HG02885 (cell line): ENCODE measurements at regions not wholly inside any gene's neighbourhood (a gene's known extent, or its start where the extent isn't known, plus 50 kb on each side); places are given as distances from the start of the nearest gene placed in this dataset.
"Not testable (repeated sequence)": the region's sequence is repeated elsewhere in the genome, so short reads cannot be mapped to it uniquely, and the experiment has no call there.

ENCODE experiments used
- ATAC-seq: cut with Tn5 transposase; IDR thresholded peaks from one replicate; pipeline ENCODE4 v1.9.1; 2021; ENCODE audit warnings: mild to moderate bottlenecking; ENCODE audit not compliant: unreplicated experiment, poor library complexity

DNA sequence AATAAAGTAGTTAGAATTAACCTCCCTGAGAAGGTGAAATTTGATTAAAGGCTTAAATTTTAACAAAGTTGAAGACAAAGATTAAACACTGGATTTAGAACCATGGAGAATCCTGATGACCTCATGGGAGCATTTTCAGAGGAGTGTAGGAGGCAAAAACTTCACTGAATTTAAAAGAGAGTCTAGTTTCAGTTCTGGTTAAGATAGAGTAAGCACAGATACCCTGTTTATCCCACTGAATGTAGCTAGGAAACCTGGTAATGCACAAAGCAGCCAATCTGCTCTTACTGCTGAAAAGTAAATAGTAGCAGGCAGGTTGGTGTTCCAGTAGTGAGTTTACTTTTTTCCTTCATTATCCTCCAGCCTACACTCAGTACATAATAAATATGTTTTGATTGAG, 654.9 kb upstream of the SYT4 start:
- no peak for ATAC-seq

DNA sequence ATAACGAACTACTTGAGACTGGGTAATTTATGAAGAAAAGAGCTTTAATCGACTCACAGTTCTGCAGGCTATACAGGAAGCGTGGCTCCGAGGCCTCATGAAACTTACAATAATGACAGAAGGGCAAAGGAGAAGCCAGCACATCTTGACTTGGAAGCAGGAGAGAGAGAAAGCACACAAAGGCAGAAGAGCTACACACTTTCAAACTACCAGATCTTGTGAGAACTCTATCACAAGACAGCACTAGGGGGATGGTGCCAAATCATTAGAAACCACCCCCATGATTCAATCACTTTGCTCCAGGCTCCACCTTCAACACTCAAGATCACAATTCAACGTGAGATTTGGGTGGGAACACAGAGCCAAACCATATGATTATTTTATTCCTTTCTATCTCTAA, 655.9 kb upstream of the SYT4 start:
- no peak for ATAC-seq

DNA sequence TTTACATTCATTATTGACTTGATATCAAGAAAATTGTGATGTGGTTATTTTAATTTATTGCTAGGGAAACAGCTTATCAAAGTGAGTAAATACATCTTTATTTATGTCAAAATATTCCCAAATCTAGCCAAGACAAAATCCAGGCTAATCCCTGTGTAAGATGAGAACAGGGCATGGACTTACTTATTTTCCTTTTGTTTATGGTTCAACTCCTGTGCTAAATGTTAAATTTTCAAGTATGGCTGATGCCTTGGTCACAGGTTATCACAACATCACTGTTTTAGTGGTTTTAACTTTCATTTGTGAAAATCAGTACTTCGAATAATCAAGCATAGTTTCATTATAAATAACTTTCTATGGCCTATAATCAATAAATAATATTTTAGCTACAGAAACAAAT, 657.0 kb upstream of the SYT4 start:
- ATAC-seq: no peak

DNA sequence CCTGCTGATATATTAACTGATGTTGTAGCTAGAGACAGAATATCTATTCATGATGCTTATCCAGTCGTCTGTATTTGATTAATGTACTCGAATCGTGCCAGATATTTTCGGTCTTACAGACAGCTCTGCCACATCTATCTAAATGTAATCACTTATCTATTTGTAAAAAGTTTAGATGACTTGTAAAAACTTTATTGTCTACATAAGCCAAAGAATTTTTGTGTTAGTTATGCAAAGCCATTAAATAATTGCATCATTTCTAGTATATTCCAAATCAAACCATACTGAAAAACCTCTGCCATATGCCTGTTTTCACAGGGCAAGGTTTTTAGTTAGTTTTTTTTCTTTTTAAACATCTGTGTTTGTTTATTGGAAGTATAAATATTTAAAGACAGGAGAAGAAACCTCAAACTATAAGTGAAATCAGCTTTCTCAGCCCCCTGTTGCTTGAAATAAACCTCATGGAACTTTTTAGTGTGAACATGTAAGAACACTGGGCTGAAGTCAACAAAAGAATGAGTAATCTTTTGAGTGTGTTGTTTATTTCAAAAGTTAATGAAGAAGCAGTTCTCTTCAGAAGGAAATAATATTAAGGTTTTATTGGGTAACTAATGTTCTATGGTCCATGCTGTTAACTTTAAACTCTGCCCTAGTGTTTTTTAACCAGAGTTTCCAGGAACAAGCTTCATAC, 657.6 kb upstream of the SYT4 start:
- ATAC-seq: no peak

DNA sequence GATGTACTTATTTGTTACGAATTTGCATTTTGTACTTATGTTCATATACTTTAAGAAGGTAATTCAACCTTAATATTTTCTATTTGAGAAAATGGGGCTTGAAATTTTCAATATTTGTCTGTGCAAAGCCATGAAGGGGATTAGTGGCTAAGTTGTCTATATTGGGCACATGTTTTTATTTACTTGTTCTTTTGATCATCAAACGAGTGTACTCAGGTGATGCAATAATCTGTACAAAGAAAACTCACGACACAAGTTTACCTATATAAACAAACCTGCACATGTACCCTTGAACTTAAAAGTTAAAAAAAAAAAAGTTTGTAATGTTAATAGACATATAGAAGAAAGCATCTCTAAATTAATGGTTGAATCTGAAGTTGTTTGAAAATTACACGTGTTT, 658.9 kb upstream of the SYT4 start:
- ATAC-seq: no peak

DNA sequence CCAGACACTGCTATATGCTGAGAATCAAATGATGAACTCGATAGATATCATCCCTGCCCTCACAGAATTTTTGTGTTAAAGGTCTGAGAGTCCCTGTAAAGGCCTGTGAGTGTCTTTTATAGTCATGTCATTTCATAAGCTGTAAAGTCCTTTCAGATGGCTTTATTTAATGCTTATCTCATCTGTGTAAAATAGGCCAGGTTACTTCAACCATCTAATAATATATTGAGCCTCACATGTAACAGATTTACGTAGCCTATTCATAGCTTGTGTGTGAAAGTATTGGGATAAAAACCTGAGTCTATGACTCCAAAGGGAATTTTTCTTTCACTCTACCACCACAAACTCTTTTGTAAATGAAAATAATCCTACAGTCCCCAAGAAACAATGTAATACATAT, 672.0 kb upstream of the SYT4 start:
- ATAC-seq: no peak

DNA sequence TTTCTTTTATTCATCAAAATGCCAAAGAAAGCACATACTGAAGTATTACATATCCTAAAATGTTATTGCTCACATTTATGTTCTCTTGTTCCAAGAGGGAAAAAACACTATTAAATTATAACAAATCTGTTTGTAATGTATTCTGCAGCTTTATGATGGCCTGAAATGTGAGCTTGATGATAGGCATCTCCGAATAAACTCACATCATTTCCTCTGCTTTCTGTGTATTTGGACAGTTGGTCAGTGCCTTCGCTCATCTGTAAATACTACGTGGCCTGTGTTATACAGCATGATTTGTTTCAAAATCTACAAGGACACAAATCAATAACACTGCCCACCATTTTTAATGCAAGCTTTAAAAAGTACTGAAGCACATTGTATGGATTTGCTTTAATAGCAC, 672.8 kb upstream of the SYT4 start:
- no peak for ATAC-seq

DNA sequence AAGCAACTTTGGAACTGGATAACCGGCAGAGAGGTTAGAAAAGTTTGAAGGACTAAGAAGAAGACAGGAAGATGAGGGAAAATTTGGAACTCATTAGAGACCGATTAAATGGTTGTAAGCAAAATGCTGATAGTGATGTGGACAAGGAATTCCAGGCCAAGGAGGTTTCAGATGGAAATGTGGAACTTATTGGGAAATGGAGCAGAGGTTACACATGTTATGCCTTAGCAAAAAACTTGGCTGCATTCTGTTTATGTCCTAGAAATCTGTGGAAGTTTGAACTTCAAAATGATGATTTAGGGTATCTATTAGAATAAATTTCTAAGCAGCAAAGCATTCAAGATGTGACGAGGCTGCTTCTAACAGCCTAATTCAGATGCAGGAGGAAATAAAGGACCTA, 675.1 kb upstream of the SYT4 start:
- no peak for ATAC-seq

DNA sequence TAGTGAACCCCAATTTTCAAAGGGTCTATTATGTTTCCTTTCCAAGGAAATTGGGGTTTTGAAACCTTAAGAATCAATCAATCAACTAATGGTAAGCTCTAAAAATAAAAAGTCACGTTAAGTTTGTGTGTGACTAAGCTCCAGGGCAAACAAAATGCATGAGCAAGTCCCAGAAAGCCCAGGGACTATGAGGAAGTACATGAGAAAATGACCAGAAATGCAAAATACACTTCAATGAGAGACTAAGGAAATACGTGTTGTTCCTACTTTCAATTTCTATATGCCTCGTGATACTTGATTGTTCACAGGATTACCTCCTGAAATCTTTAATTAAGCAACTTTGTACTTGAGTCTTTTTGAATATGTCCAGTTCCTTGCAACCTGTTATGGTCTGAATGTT, 684.4 kb upstream of the SYT4 start:
- ATAC-seq: no peak

DNA sequence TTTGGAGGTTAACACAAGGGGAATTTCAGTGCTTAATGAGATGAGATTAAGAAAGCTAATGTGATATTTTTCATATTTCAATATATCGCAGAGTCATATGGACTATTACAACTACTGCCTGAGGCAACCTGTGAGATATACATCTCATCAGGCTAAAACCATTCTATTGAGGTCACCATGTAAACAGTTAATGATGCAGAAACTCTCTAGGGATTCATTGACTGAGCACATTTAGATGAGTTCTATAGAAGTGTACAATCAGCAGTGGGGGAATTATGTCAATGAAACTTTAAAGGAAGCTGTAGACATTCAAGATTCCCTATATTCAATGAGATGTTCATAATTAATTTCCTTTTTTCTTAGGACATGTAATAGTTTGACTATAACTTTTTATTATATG, 687.4 kb upstream of the SYT4 start:
- no peak for ATAC-seq

DNA sequence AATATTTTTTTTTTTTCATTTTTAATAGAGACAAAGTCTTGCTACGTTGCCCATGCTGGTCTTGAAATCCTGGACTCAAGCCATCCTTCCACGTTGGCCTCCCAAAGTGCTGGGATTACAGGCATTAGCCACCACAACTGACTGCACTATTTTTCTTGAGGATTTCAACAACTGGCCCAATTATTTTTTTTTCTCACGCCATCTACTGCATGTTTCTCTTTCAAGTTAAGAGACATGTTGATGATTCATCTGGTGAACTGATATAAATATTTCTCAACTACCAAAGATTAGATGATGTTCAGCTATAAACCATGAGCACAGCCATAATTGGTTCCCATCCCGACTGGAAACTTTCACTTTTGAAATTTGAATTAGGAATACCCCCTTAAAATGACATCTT, 688.4 kb upstream of the SYT4 start:
- no peak for ATAC-seq

DNA sequence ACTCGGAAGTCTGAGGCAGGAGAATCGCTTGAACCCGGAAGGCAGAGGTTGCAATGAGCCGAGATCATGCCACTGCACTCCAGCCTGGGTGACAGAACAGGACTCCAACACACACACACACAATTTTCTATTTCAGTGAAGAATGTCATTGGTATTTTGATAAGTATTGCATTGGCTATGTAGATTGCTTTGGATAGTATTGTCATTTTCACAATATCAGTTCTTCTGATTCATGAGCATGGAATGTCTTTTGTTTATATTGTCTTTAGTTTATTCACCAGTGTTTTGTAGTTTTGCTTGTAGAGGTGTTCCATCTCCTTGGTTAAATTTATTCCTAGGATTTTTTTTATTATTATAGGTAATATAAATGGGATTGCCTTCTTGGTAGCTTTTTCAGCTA, 693.4 kb upstream of the SYT4 start:
- no peak for ATAC-seq

DNA sequence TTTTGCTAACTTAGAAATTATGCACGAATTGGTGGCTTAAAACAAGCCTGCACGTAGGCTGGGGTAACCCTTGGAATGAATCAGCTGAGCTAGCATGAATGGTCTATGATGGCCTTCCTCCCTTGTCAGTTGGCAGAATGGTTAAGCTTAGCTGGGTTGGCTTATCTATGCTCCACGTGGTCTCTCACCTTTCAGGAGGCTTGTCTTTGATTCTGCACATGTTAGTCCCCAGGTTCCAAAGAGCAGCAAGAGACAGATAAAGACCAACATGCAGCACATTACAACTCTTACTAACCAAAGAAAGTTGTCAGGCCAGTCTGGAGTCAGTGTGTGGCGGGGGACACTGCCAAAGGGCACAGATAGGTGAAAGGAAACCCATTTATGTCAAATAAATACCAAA, 700.9 kb upstream of the SYT4 start:
- no peak for ATAC-seq

DNA sequence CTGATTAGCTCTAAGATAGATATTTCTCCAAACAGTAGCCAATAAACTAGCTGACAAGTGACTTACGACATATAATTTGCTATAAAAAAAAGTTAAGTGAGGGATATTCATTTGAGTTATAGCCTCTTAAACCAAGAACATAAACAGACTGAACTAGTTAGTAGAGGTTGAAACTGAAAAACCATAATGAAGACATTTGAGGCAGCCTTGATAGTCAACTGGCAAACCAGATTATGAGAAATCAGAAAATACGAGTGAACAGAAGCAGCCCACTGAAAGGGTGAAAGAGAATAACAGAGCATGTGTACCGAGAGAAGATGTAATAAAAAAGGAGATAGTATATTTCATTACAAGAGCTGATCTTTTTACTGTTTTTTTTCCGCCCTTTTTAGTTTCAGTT, 698.1 kb upstream of the SETBP1 start:
- ATAC-seq: no peak

DNA sequence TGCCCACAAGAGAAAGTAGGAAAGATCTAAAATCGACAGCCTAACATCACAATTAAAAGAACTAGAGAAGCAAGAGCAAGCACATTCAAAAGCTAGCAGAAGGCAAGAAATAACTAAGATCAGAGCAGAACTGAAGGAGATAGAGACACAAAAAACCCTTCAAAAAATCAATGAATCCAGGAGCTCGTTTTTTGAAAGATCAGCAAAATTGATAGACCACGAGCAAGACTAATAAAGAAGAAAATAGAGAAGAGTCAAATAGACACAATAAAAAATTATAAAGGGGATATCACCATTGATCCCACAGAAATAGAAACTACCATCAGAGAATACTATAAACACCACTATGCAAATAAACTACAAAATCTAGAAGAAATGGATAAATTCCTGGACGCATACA, 693.6 kb upstream of the SETBP1 start:
- ATAC-seq: not testable (repeated sequence)

DNA sequence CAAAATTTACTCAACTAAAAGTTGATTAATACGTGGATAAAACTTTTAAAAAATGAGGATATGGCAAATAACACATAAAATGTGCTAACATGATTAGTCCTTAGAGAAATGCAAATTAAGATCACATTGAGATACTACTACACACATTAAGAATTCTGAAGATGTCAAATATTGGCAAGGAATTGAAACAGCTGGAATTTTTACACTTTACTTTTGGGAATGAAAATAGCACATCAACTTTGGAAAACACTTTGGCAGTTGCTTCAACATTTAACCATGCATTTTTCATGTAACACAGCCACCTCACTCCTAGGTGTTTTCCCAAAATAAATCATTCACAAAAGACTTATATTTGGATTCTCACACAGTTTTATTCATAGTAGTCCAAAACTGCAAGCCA, 687.9 kb upstream of the SETBP1 start:
- ATAC-seq: no peak

DNA sequence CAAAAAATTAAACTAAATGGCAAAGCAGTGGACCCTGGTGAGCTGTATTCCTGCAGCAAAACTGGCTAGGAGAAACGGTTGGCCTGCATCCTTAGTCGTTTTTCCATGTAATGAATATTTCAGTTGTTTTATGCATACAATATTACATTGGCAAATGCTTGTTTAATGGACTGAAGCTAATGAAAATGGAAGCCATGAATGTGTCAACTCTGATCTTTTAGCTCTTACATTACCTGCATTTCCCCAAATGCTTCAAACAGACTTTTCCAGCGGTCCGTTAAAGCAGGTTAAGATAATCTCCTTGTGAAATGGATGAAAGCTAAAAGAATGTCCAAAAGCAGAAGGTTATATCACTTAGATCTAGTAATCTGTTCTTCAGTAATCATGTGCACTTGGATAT, 686.3 kb upstream of the SETBP1 start:
- no peak for ATAC-seq

DNA sequence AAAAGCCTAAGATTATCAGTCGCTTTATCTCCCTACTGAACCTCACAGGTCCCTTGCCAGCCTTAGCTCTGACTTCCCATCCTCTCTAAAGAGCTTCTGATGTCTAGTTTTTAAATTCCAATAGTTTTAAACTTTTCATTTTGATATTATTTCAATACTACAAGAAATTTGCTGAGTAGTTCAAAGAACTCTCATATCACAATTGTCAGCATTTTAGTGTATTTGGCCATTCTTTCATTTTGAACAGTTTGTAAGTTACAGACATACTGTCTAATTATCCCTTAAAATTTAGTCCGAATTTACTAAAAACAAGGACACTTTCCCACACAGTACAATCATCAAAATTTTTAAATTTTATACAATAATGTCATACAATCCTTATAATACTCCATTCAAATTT, 666.8 kb upstream of the SETBP1 start:
- ATAC-seq: no peak

DNA sequence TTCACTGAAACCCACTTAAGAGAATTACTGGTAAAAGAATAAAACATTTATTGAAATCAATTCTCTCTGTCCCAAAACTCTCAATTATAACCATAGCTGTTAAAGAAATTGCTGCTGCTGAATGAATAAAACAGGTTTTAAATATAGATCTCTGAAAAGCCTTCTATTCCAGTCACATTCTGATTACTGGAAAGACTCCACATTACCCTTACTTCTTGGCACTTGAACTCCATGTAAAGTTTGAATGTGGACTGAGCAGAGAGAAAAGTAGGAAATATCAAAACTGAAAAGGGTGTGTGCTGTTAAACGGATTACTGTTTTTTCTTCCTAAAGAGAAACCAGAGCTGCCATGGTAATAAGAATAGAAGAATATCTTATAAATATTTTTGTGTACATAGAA, 655.3 kb upstream of the SETBP1 start:
- no peak for ATAC-seq

DNA sequence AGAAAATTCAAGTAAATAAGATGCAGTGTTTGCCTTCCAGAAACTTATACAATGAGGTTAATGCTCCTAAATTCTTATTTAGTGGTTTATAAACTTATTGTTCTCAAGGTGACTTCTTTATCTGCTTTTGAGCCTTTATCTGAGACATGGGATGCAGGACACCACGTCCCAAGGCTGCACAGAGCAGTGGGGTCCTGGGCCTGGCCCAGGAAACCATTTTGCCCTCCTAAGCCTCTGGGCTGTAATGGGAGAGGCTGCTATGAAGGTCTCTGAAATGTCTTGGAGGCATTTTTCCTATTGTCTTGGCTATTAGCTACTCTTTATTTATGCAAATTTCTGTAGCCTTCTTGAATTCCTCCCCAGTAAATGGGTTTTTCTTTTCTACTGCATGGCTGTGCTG, 652.6 kb upstream of the SETBP1 start:
- ATAC-seq: no peak

DNA sequence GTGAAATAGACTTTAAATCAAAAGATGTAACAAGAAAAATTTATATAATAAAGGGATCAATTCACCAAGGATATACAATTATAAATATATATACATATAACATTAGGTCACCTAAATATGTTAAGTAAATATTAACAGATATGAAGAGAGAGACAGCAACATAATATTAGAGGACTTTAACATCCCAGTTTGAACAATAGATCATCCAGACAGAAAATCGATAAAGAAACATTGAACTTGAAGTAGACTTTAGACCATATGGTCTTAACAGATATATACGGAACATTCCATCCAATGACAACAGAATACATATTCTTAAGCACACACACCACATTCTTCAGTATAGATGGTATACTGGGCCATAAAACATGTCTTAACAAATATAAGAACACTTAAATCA, 649.6 kb upstream of the SETBP1 start:
- ATAC-seq: no peak

DNA sequence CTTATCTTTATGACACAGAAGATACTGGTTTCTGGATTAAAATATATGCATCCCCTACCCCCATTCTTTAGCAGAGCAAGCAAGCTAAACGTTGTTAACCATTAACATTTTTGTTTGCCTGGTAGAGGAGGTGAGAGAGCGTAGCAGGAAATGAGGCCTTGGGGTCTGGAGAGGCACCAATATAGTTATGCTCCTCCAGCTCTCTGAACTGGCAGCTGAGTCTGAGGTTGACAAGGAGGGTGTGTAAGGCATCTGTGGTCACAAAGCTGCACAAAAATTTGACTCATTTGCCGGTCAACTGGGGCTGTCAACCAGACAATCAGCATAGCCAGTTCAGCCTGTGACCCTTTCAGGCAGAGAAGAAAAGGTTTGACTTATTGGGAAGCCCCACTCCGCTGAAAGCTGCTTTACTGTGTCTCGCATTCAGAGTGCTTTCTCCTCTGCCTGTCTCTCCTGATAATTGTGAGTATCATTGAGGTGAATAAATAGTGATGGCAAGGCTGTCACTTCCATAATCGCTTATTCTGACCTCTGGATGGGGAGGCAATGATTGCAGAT, 647.5 kb upstream of the SETBP1 start:
- no peak for ATAC-seq

DNA sequence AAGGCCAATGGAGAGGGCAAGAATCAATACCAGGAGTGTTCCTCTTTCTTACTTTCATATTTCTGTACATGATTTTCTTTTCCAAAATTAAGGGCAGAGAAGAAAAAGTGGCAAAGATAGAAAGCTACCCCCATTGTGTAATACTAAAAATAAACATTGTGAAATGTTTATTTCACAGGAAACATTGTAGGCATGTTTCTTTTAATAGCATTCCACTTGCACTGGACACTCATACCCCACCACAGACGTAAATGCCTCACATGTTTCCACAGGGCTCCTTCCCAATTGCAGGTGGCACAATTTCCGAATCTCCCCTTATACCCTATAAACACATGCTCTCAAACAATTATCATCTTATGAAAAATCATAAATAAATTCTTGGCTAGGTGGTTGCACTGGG, 645.1 kb upstream of the SETBP1 start:
- ATAC-seq: no peak
